GM12892 (cell line): ENCODE measurements at regions not wholly inside any gene's neighbourhood (a gene's known extent, or its start where the extent isn't known, plus 50 kb on each side); places are given as distances from the start of the nearest gene placed in this dataset.

Source experiments
- POLR2A ChIP-seq: IDR thresholded peaks from 2 replicates; pipeline ENCODE4 v1.6.1; 2011; ENCODE audit warnings: low read depth, low read length, control low read depth
- TAF1 ChIP-seq: IDR thresholded peaks from 2 replicates; pipeline ENCODE4 v1.6.1; 2011; ENCODE audit warnings: low read depth, mild to moderate bottlenecking, control low read depth, low read length, borderline replicate concordance

DNA sequence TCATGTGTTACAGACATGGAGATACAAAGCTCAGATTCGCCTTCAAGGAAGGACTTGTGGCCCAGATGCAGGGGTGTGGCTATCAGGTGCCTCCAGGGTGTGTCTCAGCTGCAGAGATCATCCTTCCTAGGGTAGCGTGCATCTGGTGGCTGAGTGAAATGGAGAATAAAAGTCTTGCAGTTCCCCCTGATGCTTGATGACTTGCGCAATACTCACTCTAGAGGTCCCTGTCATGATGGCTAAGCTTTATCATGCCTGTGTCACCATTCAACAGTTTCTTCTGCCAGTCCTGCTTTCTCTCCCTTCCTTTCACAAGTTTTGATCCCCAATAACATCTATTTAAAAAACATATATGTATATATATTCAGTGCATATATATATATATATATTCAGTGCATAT lies 228.1 kb downstream of the PAX1 start:
- TF ChIP-seq POLR2A (no peak), TAF1 (no peak)
